Spinal cord (tissue), 9 donors: ENCODE measurements at regions not wholly inside any gene's neighbourhood (a gene's known extent, or its start where the extent isn't known, plus 50 kb on each side); places are given as distances from the start of the nearest gene placed in this dataset.

Experiments
- DNase-seq, 6 donors: peaks; one replicate each; pipeline versions ENCODE4 v3.0.0 to v3.0.0-alpha.2; 2013 to 2015; ENCODE audit warnings: low spot score in 6 of 6, low read depth in 4 of 6
- H3K27ac ChIP-seq: one replicate; pipeline ENCODE4 v1.5.1; 2013; ENCODE audit warnings: low read depth, low read length, control low read depth
- H3K27me3 ChIP-seq: one replicate; pipeline ENCODE4 v1.6.1; 2013; ENCODE audit warnings: low read length; ENCODE audit not compliant: control insufficient read depth, insufficient read depth
- H3K36me3 ChIP-seq: one replicate; pipeline ENCODE4 v1.6.1; 2013; ENCODE audit warnings: low read length; ENCODE audit not compliant: control insufficient read depth, insufficient read depth
- H3K4me1 ChIP-seq: one replicate; pipeline ENCODE4 v1.6.1; 2013; ENCODE audit warnings: low read length; ENCODE audit not compliant: control insufficient read depth, insufficient read depth
- H3K4me3 ChIP-seq: one replicate; pipeline ENCODE4 v1.5.1; 2013; ENCODE audit warnings: low read depth, low read length, control low read depth
- H3K9me3 ChIP-seq: one replicate; pipeline ENCODE4 v1.6.1; 2013; ENCODE audit warnings: low read length; ENCODE audit not compliant: control insufficient read depth, insufficient read depth
- WGBS: methylation state at CpG from one replicate; pipeline ENCODE4 v1.1.5; 2013; ENCODE audit warnings: missing lambda C conversion rate; ENCODE audit not compliant: insufficient coverage; 5-methylcytosine and 5-hydroxymethylcytosine counted together
- donor health status: healthy.

GRCh38 chr9:2469681-2470221 is 151.8 kb upstream of the VLDLR start:
- DNase-seq: peak in 2 of 6 donors; percentile 65 to 75
- no peaks in the 10 kb centered on the region for H3K9me3 ChIP-seq
- H3K36me3 ChIP-seq: no peaks in the 10 kb centered on the region
- H3K27me3 ChIP-seq: no peaks in the 10 kb centered on the region
- no peak overlapping the region for H3K4me3 ChIP-seq
- H3K27ac ChIP-seq: peak overlapping the region; percentile 12
- 41% methylated on average over 4 of the region's 6 CpGs for WGBS
- H3K4me1 ChIP-seq: peaks cover 3% of the 10 kb centered on the region

GRCh38 chr9:2473681-2474080 is 147.9 kb upstream of the VLDLR start:
- Histone ChIP-seq H3K4me1 (peaks cover 3% of the 10 kb centered on the region), H3K9me3 (no peaks in the 10 kb centered on the region), H3K27me3 (no peaks in the 10 kb centered on the region), H3K36me3 (no peaks in the 10 kb centered on the region), H3K27ac (no peak overlapping the region), H3K4me3 (no peak overlapping the region)
- WGBS: no CpG with 5 or more reads among the region's 1 CpG
- peak in 1 of 6 donors; percentile 85 for DNase-seq

GRCh38 chr9:2477755-2478154 is 143.8 kb upstream of the VLDLR start:
- Histone ChIP-seq H3K27me3 (no peaks in the 10 kb centered on the region), H3K4me3 (no peak overlapping the region), H3K9me3 (no peaks in the 10 kb centered on the region), H3K4me1 (no peaks in the 10 kb centered on the region), H3K36me3 (no peaks in the 10 kb centered on the region), H3K27ac (no peak overlapping the region)
- no CpG with 5 or more reads among the region's 1 CpG for WGBS
- no peak for DNase-seq

GRCh38 chr9:2478421-2478820 is 143.2 kb upstream of the VLDLR start:
- 100% methylated on average over 1 of the region's 3 CpGs for WGBS
- H3K4me1 ChIP-seq: no peaks in the 10 kb centered on the region
- no peaks in the 10 kb centered on the region for H3K36me3 ChIP-seq
- no peak for DNase-seq
- H3K4me3 ChIP-seq: no peak overlapping the region
- H3K9me3 ChIP-seq: no peaks in the 10 kb centered on the region
- no peak overlapping the region for H3K27ac ChIP-seq
- H3K27me3 ChIP-seq: no peaks in the 10 kb centered on the region

- DNase-seq: no peak
- no peaks in the 10 kb centered on the region for H3K36me3 ChIP-seq
- WGBS: no CpG with 5 or more reads among the region's 2 CpGs
Measured at GRCh38 chr9:2479056-2479565, 142.5 kb upstream of the VLDLR start.

GRCh38 chr9:2480255-2480837 is 141.2 kb upstream of the VLDLR start:
- H3K27ac ChIP-seq: no peak overlapping the region
- H3K4me1 ChIP-seq: no peaks in the 10 kb centered on the region
- H3K36me3 ChIP-seq: no peaks in the 10 kb centered on the region
- no peak overlapping the region for H3K4me3 ChIP-seq
- DNase-seq: no peak
- whole genome bisulfite sequencing: 92% methylated on average over 4 of the region's 4 CpGs
- H3K9me3 ChIP-seq: no peaks in the 10 kb centered on the region
- H3K27me3 ChIP-seq: no peaks in the 10 kb centered on the region

More at GRCh38 chr9:2479056-2479565, 142.5 kb upstream of the VLDLR start:
- Histone ChIP-seq H3K9me3 (no peaks in the 10 kb centered on the region), H3K4me1 (no peaks in the 10 kb centered on the region), H3K27me3 (no peaks in the 10 kb centered on the region), H3K4me3 (no peak overlapping the region), H3K27ac (no peak overlapping the region)

GRCh38 chr9:2481216-2481615 is 140.4 kb upstream of the VLDLR start:
- DNase-seq: no peak
- WGBS: no CpG with 5 or more reads among the region's 3 CpGs
- H3K27ac ChIP-seq: peak overlapping the region; percentile 37
- no peaks in the 10 kb centered on the region for H3K4me1 ChIP-seq
- no peaks in the 10 kb centered on the region for H3K9me3 ChIP-seq
- H3K27me3 ChIP-seq: no peaks in the 10 kb centered on the region
- no peaks in the 10 kb centered on the region for H3K36me3 ChIP-seq
- no peak overlapping the region for H3K4me3 ChIP-seq

- Histone ChIP-seq H3K27ac (no peak overlapping the region), H3K9me3 (no peaks in the 10 kb centered on the region), H3K4me3 (no peak overlapping the region), H3K27me3 (no peaks in the 10 kb centered on the region), H3K4me1 (no peaks in the 10 kb centered on the region), H3K36me3 (no peaks in the 10 kb centered on the region)
- DNase-seq: no peak
Measured at GRCh38 chr9:2486988-2487387, 134.6 kb upstream of the VLDLR start.

GRCh38 chr9:2489838-2490314 is 131.7 kb upstream of the VLDLR start:
- Histone ChIP-seq H3K4me1 (no peaks in the 10 kb centered on the region), H3K36me3 (no peaks in the 10 kb centered on the region), H3K4me3 (no peak overlapping the region), H3K9me3 (no peaks in the 10 kb centered on the region), H3K27me3 (no peaks in the 10 kb centered on the region), H3K27ac (peak overlapping the region; percentile 2)
- DNase-seq: peak in 1 of 6 donors; percentile 68
- no CpG with 5 or more reads among the region's 2 CpGs for WGBS

- Histone ChIP-seq H3K4me3 (no peak overlapping the region), H3K27me3 (no peaks in the 10 kb centered on the region), H3K4me1 (no peaks in the 10 kb centered on the region), H3K36me3 (no peaks in the 10 kb centered on the region), H3K27ac (no peak overlapping the region), H3K9me3 (no peaks in the 10 kb centered on the region)
- DNase-seq: no peak
- WGBS: no CpG with 5 or more reads among the region's 3 CpGs
Measured at GRCh38 chr9:2492161-2492560, 129.4 kb upstream of the VLDLR start.
